Endothelial cell of umbilical vein (primary cell): ENCODE measurements at regions not wholly inside any gene's neighbourhood (a gene's known extent, or its start where the extent isn't known, plus 50 kb on each side); places are given as distances from the start of the nearest gene placed in this dataset.

Experiments used
- MYC ChIP-seq: IDR thresholded peaks from one replicate; pipeline ENCODE4 v1.6.1; 2011; ENCODE audit warnings: mild to moderate bottlenecking, low read depth, low read length
- TF ChIP-seq, protein P1 (sequence below), 2 donors: IDR thresholded peaks; 1 replicate in 1 of 2; 2 replicates in 1 of 2; pipeline ENCODE4 v1.5.1; 2011; ENCODE audit warnings: low read length in 2 of 2, mild to moderate bottlenecking in 2 of 2, moderate library complexity in 2 of 2, control low read depth in 1 of 2, inconsistent platforms in 1 of 2, low read depth in 1 of 2; ENCODE audit not compliant: insufficient read depth in 1 of 2; ENCODE audit errors: extremely low read depth in 1 of 2

DNA sequence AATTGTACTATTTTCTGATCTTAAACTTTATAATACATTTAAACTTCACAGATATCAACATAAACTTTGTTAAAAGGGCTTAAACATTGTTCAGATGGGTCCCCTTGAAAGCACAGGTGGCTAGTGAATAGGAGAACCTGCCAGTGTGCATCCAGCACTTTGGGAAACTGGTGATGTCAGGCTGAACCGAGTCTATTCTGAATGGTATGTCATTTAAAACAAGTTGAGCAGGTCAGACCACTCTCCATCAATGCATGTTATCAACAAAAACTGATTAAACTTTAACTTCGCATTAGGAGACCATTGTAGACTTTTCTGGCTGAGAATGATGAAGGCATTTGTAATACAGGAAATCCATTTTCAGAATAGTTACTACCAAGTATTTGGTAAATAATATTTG is 50.1 kb upstream of the FREM2 start:
- TF ChIP-seq, protein P1, sequence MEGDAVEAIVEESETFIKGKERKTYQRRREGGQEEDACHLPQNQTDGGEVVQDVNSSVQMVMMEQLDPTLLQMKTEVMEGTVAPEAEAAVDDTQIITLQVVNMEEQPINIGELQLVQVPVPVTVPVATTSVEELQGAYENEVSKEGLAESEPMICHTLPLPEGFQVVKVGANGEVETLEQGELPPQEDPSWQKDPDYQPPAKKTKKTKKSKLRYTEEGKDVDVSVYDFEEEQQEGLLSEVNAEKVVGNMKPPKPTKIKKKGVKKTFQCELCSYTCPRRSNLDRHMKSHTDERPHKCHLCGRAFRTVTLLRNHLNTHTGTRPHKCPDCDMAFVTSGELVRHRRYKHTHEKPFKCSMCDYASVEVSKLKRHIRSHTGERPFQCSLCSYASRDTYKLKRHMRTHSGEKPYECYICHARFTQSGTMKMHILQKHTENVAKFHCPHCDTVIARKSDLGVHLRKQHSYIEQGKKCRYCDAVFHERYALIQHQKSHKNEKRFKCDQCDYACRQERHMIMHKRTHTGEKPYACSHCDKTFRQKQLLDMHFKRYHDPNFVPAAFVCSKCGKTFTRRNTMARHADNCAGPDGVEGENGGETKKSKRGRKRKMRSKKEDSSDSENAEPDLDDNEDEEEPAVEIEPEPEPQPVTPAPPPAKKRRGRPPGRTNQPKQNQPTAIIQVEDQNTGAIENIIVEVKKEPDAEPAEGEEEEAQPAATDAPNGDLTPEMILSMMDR (IDR thresholded peaks at IDR 0.05; ENCODE audit: extremely low read depth in 1 of 2, insufficient read depth in 1 of 2, low read depth in 1 of 2, low read length in 2 of 2): no peak
- no peak for TF ChIP-seq MYC
